H1 (cell line): ENCODE measurements at regions not wholly inside any gene's neighbourhood (a gene's known extent, or its start where the extent isn't known, plus 50 kb on each side); places are given as distances from the start of the nearest gene placed in this dataset.

Source experiments
- EZH2 ChIP-seq: fragments of 200-600 bp; sonication (generic); IDR thresholded peaks from 2 replicates; pipeline ENCODE4 v1.7.1; 2012; ENCODE audit warnings: low read depth, mild to moderate bottlenecking, moderate library complexity, low read length, inconsistent platforms; ENCODE audit not compliant: severe bottlenecking
- GABPA ChIP-seq: IDR thresholded peaks from 2 replicates; pipeline ENCODE4 v1.6.1; 2011; ENCODE audit warnings: mild to moderate bottlenecking, low read length, moderate library complexity, borderline replicate concordance; ENCODE audit not compliant: insufficient read depth
- JUND ChIP-seq: IDR thresholded peaks from 2 replicates; pipeline ENCODE4 v1.6.1; 2011; ENCODE audit warnings: mild to moderate bottlenecking, improper control_type of control experiment, low read length
- KDM4A ChIP-seq: IDR thresholded peaks from one replicate; pipeline ENCODE4 v1.7.1; 2012; ENCODE audit warnings: low read depth, mild to moderate bottlenecking, moderate library complexity, low read length, inconsistent platforms; ENCODE audit not compliant: severe bottlenecking
- POLR2AphosphoS5 ChIP-seq: IDR thresholded peaks from 2 replicates; pipeline ENCODE4 v1.6.1; 2011; ENCODE audit warnings: low read depth, low read length
- RFX5 ChIP-seq: IDR thresholded peaks from 2 replicates; pipeline ENCODE4 v1.6.1; 2011; ENCODE audit warnings: low read depth, low read length, improper control_type of control experiment, borderline replicate concordance
- SP2 ChIP-seq: IDR thresholded peaks from 2 replicates; pipeline ENCODE4 v1.6.1; 2012; ENCODE audit warnings: mild to moderate bottlenecking, low read length, inconsistent platforms
- SRF ChIP-seq: IDR thresholded peaks from 2 replicates; pipeline ENCODE4 v1.6.1; 2011; ENCODE audit warnings: mild to moderate bottlenecking, low read depth, low read length, moderate library complexity
- TAF1 ChIP-seq: IDR thresholded peaks from 2 replicates; pipeline ENCODE4 v1.6.1; 2011; ENCODE audit warnings: mild to moderate bottlenecking, low read depth, low read length
- TF ChIP-seq, protein P1 (sequence below), 3 experiments: IDR thresholded peaks; 1 replicate in 2 of 3; 2 replicates in 1 of 3; pipeline versions ENCODE4 v1.5.1 to v1.6.1; 2011; ENCODE audit warnings: low read length in 3 of 3, mild to moderate bottlenecking in 3 of 3, inconsistent platforms in 2 of 3, low read depth in 1 of 3, moderate library complexity in 1 of 3; ENCODE audit not compliant: insufficient read depth in 1 of 3; ENCODE audit errors: control extremely low read depth in 1 of 3

DNA sequence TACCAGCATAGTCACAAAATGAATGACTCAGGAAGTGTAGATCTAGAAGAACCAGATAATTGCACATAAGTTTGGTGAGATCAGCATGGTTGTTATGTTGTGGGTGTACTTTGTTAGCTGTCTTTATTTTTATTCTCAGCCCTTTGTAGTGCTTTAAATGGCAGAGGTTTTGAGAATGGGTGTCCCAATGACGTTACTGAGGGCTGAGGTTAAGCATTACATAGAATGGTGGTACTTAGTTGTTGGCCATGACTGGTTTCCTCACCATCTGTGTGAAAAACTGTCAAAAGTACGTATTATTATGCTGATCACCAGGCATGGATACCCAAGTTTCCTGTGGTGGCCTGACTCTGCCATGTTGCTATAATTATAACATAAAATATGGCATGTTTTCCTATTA, 165.8 kb downstream of the UBE2E3 start:
- TF ChIP-seq EZH2 (no peak), KDM4A (no peak), TAF1 (no peak), GABPA (no peak), POLR2AphosphoS5 (no peak), SRF (no peak), JUND (no peak), SP2 (no peak), RFX5 (no peak)
- TF ChIP-seq, protein P1, sequence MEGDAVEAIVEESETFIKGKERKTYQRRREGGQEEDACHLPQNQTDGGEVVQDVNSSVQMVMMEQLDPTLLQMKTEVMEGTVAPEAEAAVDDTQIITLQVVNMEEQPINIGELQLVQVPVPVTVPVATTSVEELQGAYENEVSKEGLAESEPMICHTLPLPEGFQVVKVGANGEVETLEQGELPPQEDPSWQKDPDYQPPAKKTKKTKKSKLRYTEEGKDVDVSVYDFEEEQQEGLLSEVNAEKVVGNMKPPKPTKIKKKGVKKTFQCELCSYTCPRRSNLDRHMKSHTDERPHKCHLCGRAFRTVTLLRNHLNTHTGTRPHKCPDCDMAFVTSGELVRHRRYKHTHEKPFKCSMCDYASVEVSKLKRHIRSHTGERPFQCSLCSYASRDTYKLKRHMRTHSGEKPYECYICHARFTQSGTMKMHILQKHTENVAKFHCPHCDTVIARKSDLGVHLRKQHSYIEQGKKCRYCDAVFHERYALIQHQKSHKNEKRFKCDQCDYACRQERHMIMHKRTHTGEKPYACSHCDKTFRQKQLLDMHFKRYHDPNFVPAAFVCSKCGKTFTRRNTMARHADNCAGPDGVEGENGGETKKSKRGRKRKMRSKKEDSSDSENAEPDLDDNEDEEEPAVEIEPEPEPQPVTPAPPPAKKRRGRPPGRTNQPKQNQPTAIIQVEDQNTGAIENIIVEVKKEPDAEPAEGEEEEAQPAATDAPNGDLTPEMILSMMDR (IDR thresholded peaks at IDR 0.05; ENCODE audit: control extremely low read depth in 1 of 3, insufficient read depth in 1 of 3, low read depth in 1 of 3, low read length in 3 of 3) = no peak
